GM21447 (cell line): ENCODE measurements at regions not wholly inside any gene's neighbourhood (a gene's known extent, or its start where the extent isn't known, plus 50 kb on each side); places are given as distances from the start of the nearest gene placed in this dataset.

Experiments
- ATAC-seq: cut with Tn5 transposase; IDR thresholded peaks from one replicate; pipeline ENCODE4 v1.9.1; 2021; ENCODE audit not compliant: unreplicated experiment

DNA sequence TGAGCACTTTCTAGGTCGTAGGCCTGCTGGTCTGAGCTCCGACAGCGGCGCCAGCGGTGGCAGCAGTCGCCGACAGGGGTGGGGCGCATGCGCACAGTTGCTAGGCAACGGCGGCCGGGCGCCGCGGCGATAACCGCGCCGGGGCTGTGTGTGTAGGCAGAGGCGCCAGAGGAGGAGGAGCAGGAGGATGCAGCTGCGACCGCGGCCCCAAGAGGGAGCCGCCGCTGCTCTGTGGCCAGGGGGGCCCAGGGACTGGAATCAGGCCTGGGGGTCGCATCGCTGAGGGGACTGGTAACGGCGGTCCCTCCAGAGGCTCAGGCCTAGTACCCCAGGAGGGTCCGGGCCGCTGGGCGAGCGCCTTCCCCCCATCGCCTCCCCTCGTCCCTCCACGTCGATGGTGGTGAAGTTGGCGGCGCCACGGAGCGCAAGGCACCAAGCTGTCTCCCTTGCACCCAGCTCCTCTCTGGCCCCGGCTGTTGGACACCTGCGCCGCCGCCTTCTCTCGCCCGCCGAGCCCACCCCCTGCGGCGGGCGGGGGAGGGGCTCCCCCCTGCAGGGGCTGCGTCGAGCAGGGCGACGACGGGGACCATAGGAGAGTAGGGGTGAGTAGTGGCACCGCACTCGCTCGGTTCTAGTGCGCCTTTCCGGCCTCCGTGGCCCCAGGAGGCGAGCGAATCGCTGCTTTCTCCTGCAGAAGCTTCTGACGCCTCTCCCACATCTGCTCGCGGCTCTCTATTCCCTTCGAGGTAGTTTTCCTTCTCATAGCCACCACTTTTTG is 58.6 kb upstream of the ZC4H2 start, which contains the start of gene ZC3H12B:
TSS of gene ZC3H12B (plus strand) at position 159 of the 778 bp plus-strand sequence.
- ATAC-seq = peak; percentile 91

DNA sequence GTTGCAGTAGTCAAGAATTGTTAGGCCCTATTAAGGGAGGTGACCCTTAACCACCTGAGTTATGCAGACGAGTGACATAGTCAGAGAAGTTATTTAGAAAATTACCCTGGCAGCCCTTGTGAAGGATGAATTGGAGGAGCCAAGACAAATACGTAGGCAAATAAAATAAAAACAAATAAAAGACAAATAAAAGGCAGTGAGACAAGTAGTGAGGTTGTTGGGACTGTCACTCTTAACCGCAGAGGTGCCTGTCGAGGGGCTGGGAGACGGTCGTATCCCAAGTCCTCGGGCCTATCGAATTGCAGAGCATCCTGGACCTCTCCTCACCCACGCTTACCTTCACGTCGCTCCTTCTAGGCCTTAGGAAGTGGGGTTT is 58.0 kb upstream of the ZC4H2 start:
- ATAC-seq = no peak
